HCT116 (cell line): ENCODE measurements at regions not wholly inside any gene's neighbourhood (a gene's known extent, or its start where the extent isn't known, plus 50 kb on each side); places are given as distances from the start of the nearest gene placed in this dataset.

Experiments
- CEBPB ChIP-seq: IDR thresholded peaks from 2 replicates; pipeline ENCODE4 v1.6.1; 2012; ENCODE audit warnings: low read depth
- EGR1 ChIP-seq: IDR thresholded peaks from 2 replicates; pipeline ENCODE4 v1.6.1; 2012; ENCODE audit warnings: low read depth
- EZH2 ChIP-seq: fragments of 200-600 bp; sonication (generic); IDR thresholded peaks from 2 replicates; pipeline ENCODE4 v1.6.1; 2017; ENCODE audit warnings: antibody characterized with exemption, mixed run types
- POLR2A ChIP-seq: IDR thresholded peaks from 2 replicates; pipeline ENCODE4 v1.7.0; 2011; ENCODE audit warnings: borderline replicate concordance; ENCODE audit not compliant: insufficient read depth, insufficient read length; ENCODE audit errors: extremely low read depth
- RAD21 ChIP-seq: IDR thresholded peaks from 2 replicates; pipeline ENCODE4 v1.6.1; 2012; ENCODE audit warnings: low read depth, mild to moderate bottlenecking
- SP1 ChIP-seq: IDR thresholded peaks from 2 replicates; pipeline ENCODE4 v1.6.1; 2012; ENCODE audit warnings: low read depth
- SRF ChIP-seq: IDR thresholded peaks from 2 replicates; pipeline ENCODE4 v1.6.1; 2012; ENCODE audit warnings: low read depth
- YY1 ChIP-seq: IDR thresholded peaks from 2 replicates; pipeline ENCODE4 v1.6.1; 2011; ENCODE audit warnings: low read length, low read depth, moderate library complexity, mild to moderate bottlenecking; ENCODE audit not compliant: insufficient replicate concordance; ENCODE audit errors: extremely low read depth
- ZFX ChIP-seq: fragments of 450-650 bp; IDR thresholded peaks from 2 replicates; pipeline ENCODE4 v1.6.1; 2017
- ZNF274 ChIP-seq: fragments of 200-500 bp; sonication (Bioruptor generic); IDR thresholded peaks from 2 replicates; pipeline ENCODE4 v1.6.1; 2014; ENCODE audit warnings: mild to moderate bottlenecking, low read depth, low read length, inconsistent platforms
- TF ChIP-seq, protein P1 (sequence below), 3 experiments: fragments of 200-600 bp in 1 of 3; sonication (generic) in 1 of 3; IDR thresholded peaks in 2 of 3; conservative IDR thresholded peaks in 1 of 3; 2 replicates each; pipeline ENCODE4 v1.5.1; 2012 to 2017; ENCODE audit warnings: low read depth in 2 of 3, low read length in 2 of 3, antibody characterized with exemption in 1 of 3, borderline replicate concordance in 1 of 3, control low read depth in 1 of 3, mild to moderate bottlenecking in 1 of 3, mixed read lengths in 1 of 3, mixed run types in 1 of 3, moderate library complexity in 1 of 3; ENCODE audit not compliant: insufficient read depth in 1 of 3
- TF ChIP-seq, protein P2 (sequence below): IDR thresholded peaks from 2 replicates; pipeline ENCODE4 v1.6.1; 2011; ENCODE audit warnings: mild to moderate bottlenecking, low read length, moderate library complexity; ENCODE audit not compliant: insufficient replicate concordance; ENCODE audit errors: extremely low read depth

- TF ChIP-seq, protein P1, sequence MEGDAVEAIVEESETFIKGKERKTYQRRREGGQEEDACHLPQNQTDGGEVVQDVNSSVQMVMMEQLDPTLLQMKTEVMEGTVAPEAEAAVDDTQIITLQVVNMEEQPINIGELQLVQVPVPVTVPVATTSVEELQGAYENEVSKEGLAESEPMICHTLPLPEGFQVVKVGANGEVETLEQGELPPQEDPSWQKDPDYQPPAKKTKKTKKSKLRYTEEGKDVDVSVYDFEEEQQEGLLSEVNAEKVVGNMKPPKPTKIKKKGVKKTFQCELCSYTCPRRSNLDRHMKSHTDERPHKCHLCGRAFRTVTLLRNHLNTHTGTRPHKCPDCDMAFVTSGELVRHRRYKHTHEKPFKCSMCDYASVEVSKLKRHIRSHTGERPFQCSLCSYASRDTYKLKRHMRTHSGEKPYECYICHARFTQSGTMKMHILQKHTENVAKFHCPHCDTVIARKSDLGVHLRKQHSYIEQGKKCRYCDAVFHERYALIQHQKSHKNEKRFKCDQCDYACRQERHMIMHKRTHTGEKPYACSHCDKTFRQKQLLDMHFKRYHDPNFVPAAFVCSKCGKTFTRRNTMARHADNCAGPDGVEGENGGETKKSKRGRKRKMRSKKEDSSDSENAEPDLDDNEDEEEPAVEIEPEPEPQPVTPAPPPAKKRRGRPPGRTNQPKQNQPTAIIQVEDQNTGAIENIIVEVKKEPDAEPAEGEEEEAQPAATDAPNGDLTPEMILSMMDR (IDR thresholded peaks at IDR 0.05 in 2 of 3, conservative IDR thresholded peaks at IDR 0.05 in 1 of 3; ENCODE audit: borderline replicate concordance in 1 of 3, insufficient read depth in 1 of 3, low read depth in 2 of 3, low read length in 2 of 3): no peak
- TF ChIP-seq SRF (no peak), POLR2A (no peak), ZFX (no peak), YY1 (no peak), CEBPB (no peak), RAD21 (no peak), SP1 (no peak), EGR1 (no peak), EZH2 (no peak), ZNF274 (no peak)
- TF ChIP-seq, protein P2, sequence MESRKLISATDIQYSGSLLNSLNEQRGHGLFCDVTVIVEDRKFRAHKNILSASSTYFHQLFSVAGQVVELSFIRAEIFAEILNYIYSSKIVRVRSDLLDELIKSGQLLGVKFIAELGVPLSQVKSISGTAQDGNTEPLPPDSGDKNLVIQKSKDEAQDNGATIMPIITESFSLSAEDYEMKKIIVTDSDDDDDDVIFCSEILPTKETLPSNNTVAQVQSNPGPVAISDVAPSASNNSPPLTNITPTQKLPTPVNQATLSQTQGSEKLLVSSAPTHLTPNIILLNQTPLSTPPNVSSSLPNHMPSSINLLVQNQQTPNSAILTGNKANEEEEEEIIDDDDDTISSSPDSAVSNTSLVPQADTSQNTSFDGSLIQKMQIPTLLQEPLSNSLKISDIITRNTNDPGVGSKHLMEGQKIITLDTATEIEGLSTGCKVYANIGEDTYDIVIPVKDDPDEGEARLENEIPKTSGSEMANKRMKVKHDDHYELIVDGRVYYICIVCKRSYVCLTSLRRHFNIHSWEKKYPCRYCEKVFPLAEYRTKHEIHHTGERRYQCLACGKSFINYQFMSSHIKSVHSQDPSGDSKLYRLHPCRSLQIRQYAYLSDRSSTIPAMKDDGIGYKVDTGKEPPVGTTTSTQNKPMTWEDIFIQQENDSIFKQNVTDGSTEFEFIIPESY: no peak
These were observed 217.1 kb upstream of the AMIGO2 start for GRCh38 chr12:47296828-47297227.
